Type B pancreatic cell (in vitro differentiated cells): ENCODE measurements at regions not wholly inside any gene's neighbourhood (a gene's known extent, or its start where the extent isn't known, plus 50 kb on each side); places are given as distances from the start of the nearest gene placed in this dataset.
A peak's percentile ranks its signal among the peaks of the same experiment; 100 is the strongest.

Source experiments
- DNase-seq: peaks from one replicate; pipeline ENCODE4 v3.0.0; 2021; ENCODE audit warnings: mixed read lengths; ENCODE audit not compliant: unreplicated experiment; ENCODE audit errors: extremely low spot score
- H3K27ac Mint-ChIP-seq: 2 replicates; pipeline ENCODE4 v1.8.0; 2021; ENCODE audit warnings: mild to moderate bottlenecking, mixed read lengths
- H3K27me3 Mint-ChIP-seq: 2 replicates; pipeline ENCODE4 v1.8.0; 2021; ENCODE audit warnings: mixed read lengths
- H3K36me3 Mint-ChIP-seq: 2 replicates; pipeline ENCODE4 v1.8.0; 2021; ENCODE audit warnings: mixed read lengths
- H3K4me1 Mint-ChIP-seq: one replicate; pipeline ENCODE4 v1.8.0; 2021; ENCODE audit warnings: mixed read lengths; ENCODE audit not compliant: unreplicated experiment
- H3K4me3 Mint-ChIP-seq: 2 replicates; pipeline ENCODE4 v1.8.0; 2021; ENCODE audit warnings: mild to moderate bottlenecking, mixed read lengths
- H3K9me3 Mint-ChIP-seq: 2 replicates; pipeline ENCODE4 v1.8.0; 2021; ENCODE audit warnings: mixed read lengths
- TF ChIP-seq, protein P1 (sequence below): fragments of 200-600 bp; sonication (generic); conservative IDR thresholded peaks from 2 replicates; pipeline ENCODE4 v1.5.0; 2021; ENCODE audit warnings: antibody characterized with exemption, mild to moderate bottlenecking

DNA sequence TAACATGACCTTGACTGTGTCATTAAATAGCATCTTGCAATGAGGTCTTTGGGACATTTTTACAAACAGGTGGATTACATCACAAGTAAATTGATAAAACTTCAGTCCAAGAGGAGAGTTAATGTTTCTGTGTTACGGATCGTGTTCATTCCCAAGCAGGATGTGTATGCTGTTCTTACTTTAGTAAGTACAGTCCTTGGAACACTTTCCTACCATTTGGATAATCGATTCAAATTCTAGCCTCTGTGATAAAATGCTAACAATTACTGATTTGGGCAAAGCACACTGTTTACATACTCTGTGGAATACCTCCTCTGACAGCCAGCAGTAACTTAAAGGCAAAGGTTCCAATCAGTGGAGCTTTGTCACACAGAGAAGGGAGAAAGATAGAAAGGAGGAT lies 351.7 kb downstream of the FAT3 start:
- TF ChIP-seq, protein P1, sequence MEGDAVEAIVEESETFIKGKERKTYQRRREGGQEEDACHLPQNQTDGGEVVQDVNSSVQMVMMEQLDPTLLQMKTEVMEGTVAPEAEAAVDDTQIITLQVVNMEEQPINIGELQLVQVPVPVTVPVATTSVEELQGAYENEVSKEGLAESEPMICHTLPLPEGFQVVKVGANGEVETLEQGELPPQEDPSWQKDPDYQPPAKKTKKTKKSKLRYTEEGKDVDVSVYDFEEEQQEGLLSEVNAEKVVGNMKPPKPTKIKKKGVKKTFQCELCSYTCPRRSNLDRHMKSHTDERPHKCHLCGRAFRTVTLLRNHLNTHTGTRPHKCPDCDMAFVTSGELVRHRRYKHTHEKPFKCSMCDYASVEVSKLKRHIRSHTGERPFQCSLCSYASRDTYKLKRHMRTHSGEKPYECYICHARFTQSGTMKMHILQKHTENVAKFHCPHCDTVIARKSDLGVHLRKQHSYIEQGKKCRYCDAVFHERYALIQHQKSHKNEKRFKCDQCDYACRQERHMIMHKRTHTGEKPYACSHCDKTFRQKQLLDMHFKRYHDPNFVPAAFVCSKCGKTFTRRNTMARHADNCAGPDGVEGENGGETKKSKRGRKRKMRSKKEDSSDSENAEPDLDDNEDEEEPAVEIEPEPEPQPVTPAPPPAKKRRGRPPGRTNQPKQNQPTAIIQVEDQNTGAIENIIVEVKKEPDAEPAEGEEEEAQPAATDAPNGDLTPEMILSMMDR = no peak
- Mint-ChIP-seq H3K4me3 (no peak overlapping the region), H3K9me3 (no peaks in the 10 kb centered on the region), H3K36me3 (peaks cover 8% of the 10 kb centered on the region), H3K27ac (no peak overlapping the region), H3K4me1 (no peaks in the 10 kb centered on the region), H3K27me3 (no peaks in the 10 kb centered on the region)
- no peak for DNase-seq

DNA sequence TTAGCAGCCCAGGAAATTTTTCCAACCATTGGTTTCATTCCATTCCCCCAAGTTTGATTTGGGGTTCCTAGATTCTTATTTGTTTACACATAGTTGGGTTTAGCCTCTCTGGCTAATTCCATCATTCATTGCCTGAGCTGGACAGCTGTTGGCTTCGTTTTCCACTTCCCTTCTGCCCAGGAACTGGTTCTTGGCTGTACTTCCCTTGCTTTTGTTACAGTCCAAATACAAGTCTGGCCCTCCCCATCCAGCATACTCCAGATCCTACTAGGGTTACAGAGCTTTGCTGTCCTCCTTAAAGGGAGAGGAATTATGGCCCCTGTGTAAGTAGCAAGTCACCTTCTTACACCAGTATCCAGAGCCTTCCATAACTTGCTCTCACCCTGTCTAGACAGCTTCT lies 356.3 kb downstream of the FAT3 start:
- H3K4me1 Mint-ChIP-seq = peaks cover 15% of the 10 kb centered on the region

DNA sequence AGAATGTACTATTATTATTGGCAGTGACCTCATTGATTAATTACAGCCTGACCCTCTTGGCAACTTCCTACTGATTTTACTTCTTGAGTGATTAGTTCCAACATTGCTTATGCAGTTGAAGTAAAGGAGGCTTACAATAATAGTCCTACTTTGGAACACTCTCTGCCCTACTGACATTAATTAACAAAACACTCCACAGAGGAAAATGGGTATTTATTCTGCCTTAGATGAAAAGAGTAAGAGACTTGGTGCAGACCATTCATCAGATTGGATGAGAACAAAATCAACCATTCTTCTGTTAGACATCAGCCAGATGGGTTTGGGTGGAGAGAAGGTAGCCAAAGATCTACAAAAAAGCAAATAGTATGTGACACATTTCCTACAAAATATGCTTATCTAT lies 363.8 kb downstream of the FAT3 start:
- Mint-ChIP-seq H3K27me3 (no peaks in the 10 kb centered on the region), H3K27ac (no peak overlapping the region), H3K36me3 (no peaks in the 10 kb centered on the region), H3K9me3 (no peaks in the 10 kb centered on the region), H3K4me1 (peaks cover 47% of the 10 kb centered on the region), H3K4me3 (no peak overlapping the region)
- no peak for DNase-seq
- TF ChIP-seq, protein P1 = no peak

More for the DNA sequence above, 356.3 kb downstream of the FAT3 start:
- no peak overlapping the region for H3K4me3 Mint-ChIP-seq
- H3K27me3 Mint-ChIP-seq = no peaks in the 10 kb centered on the region
- no peaks in the 10 kb centered on the region for H3K9me3 Mint-ChIP-seq
- no peak for DNase-seq
- no peak overlapping the region for H3K27ac Mint-ChIP-seq
- H3K36me3 Mint-ChIP-seq = no peaks in the 10 kb centered on the region
- TF ChIP-seq, protein P1 = no peak

DNA sequence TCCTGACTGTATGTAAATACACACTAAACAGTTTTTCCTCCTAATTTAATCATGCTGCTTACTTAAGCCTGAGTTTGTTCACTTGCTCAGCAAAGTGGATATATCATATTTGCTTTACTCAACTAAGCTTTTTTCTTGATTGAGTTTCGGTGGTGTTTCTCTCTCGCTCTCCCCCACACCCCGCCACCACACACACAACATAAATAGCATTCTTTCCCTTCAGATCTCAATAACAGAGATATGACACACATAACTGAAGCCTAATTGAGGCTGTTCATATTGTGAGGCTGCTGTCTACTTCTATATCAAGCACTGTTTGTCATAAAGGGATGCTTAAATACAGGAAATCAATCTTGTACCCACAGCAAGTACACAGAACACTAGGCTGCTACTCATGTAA lies 364.9 kb downstream of the FAT3 start:
- Mint-ChIP-seq H3K36me3 (no peaks in the 10 kb centered on the region), H3K9me3 (no peaks in the 10 kb centered on the region), H3K27ac (no peak overlapping the region), H3K4me1 (peaks cover 45% of the 10 kb centered on the region), H3K27me3 (no peaks in the 10 kb centered on the region), H3K4me3 (peak overlapping the region; percentile 1)
- no peak for DNase-seq
- TF ChIP-seq, protein P1 = no peak

DNA sequence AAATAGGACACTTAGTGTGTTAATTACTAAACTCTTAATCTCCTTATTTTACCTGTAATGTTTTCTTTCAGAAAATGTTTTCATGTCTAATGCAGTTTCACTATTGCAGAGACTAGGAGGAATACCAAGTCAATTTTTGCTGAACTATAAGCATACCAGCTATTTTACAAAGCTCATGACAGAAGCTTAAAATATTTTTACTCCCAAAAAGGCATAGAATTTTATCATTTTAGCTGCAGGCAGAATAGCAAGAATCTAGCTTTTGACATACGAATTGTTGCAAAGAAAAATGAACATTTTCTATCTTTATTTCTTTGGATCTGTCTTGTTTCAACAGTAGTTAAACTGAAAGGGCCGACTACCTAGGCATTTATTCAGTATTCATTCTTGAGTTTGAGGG lies 366.9 kb downstream of the FAT3 start:
- no peaks in the 10 kb centered on the region for H3K36me3 Mint-ChIP-seq
- TF ChIP-seq, protein P1 = no peak
- peaks cover 38% of the 10 kb centered on the region for H3K4me1 Mint-ChIP-seq
- H3K9me3 Mint-ChIP-seq = no peaks in the 10 kb centered on the region
- DNase-seq = no peak
- no peaks in the 10 kb centered on the region for H3K27me3 Mint-ChIP-seq
- H3K27ac Mint-ChIP-seq = no peak overlapping the region
- H3K4me3 Mint-ChIP-seq = no peak overlapping the region

DNA sequence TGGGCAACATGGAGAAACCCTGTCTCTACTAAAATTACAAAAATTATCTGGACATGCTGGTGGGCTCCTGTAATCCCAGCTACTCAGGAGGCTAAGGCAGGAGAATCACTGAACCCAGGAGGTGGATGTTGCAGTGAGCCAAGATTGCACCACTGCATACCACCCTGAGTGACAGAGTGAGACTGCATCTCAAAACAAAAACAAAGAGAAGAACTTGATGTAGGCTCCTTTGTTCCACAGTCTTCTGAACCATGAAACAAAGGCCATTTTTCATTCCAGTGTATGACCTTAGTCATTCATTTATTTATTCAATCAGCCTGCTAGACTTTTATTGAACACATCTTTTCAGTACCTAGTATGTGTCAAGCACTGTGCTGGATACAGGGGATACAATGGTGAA lies 369.6 kb downstream of the FAT3 start:
- H3K4me3 Mint-ChIP-seq = no peak overlapping the region
- TF ChIP-seq, protein P1 = no peak
- peaks cover 5% of the 10 kb centered on the region for H3K9me3 Mint-ChIP-seq
- H3K27ac Mint-ChIP-seq = no peak overlapping the region
- H3K27me3 Mint-ChIP-seq = no peaks in the 10 kb centered on the region
- peaks cover 9% of the 10 kb centered on the region for H3K36me3 Mint-ChIP-seq
- peaks cover 33% of the 10 kb centered on the region for H3K4me1 Mint-ChIP-seq
- DNase-seq = no peak
